ENCODE measurements at regions not wholly inside any gene's neighbourhood (a gene's known extent, or its start where the extent isn't known, plus 50 kb on each side); places are given as distances from the start of the nearest gene placed in this dataset.

DNA sequence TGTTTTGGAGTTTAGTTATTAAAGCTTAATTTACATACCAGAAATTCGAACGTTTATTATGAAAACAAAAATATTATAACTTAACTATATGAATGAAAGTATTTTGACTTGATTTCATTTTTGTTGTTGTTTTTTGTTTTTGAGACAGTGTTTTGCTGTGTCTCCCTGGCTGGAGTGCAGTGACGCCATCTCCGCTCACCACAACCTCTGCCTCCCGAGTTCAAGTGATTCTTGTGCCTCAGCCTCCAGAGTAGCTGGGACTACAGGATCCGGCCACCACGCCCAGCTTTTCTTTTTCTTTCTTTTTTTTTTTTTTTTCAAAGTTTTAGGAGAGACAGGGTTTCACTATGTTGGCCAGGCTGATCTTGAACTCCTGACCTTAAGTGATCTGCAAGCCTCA lies 392.6 kb downstream of the PCDH17 start:
- intact Hi-C loops (cut with DNase I) = no loop called here
- no peak for DNase-seq (ENCODE audit: low spot score)

- intact Hi-C loops (cut with DNase I) = no loop called here
- no peak for DNase-seq (ENCODE audit: low spot score)
These were observed 394.3 kb downstream of the PCDH17 start for GRCh38 chr13:58025821-58026220.

DNA sequence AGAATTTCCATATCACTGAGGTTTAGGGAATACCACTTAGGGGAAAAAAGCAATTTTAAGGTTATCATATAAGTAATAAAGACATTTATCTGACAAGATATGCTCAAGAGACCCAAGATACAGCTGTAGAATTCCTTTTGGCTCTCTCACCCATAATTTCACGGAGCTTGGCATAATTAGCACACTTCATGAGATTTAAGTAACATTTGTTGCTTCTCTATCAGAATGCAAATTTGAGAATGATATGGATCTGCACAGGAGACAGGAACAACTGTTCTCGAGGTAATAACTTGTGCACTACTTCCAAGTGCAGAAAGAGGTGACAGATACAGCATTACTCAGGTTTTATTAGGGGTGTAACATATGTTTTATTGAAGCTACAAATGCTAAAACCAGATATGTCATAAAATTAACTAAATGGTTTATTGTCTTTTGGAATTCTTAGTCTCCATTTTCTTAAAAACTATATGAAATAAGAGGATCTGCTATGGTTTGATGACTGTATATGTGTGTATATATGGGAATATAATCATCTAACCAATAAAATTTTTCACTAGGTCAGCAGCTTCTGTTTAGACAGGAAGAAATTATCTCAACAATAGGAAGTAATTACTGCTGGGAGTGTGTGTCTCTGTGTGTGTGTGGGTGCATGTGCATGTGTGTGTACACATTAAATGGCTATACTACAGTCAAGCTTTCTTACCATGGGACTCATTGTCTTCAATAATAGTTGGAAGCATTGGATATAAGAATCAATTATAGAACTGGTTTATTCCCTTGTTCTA lies 401.3 kb downstream of the PCDH17 start:
- DNase-seq (ENCODE audit: low spot score) = no peak
- intact Hi-C loops (cut with DNase I) = no loop called here

DNA sequence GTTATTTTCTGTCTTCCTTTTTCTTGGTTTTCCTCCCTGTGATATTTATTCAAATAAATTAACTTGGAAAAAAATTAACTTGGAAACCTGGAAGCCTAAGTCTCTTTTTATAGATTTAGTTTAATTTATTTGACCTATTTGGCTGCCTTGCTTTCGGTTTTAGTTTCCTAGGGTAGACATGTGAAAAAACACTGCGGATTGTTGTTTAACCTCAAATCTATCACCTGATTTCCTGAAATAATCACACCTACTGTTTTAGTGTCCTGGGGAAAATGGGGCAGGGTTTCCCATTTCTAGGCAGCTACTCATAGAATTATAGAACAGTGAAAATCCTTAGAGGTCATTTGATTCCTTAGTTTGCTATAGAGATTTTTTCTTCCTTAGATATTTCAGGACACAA lies 412.4 kb downstream of the PCDH17 start:
- DNase-seq (ENCODE audit: low spot score) = no peak
- intact Hi-C loops (cut with DNase I) = no loop called here

DNA sequence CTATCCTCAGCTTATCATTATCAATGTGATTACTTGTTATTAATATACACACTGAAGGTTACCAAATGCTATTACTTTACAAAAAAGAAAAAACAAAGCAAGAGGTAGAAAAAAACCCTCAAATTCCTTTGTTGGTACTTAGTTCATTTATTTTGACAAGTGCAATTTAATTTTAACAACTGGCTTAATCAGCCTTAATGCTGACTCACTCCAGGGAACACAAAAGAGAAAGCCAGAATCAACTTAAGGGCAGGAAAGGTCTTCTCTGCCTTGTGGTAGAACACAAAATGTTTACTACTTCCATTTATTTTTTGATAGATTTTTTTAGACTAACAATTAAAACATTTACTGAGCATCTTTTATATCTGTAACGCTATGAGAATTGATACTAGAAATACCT lies 417.1 kb downstream of the PCDH17 start:
- DNase-seq (ENCODE audit: low spot score) = no peak
- intact Hi-C loops (cut with DNase I) = no loop called here

GRCh38 chr13:58051396-58051795 lies 419.9 kb downstream of the PCDH17 start:
- intact Hi-C loops (cut with DNase I) = no loop called here
- no peak for DNase-seq (ENCODE audit: low spot score)

GRCh38 chr13:58051807-58052375 lies 420.3 kb downstream of the PCDH17 start:
- no peak for DNase-seq (ENCODE audit: low spot score)
- intact Hi-C loops (cut with DNase I) = no loop called here

DNA sequence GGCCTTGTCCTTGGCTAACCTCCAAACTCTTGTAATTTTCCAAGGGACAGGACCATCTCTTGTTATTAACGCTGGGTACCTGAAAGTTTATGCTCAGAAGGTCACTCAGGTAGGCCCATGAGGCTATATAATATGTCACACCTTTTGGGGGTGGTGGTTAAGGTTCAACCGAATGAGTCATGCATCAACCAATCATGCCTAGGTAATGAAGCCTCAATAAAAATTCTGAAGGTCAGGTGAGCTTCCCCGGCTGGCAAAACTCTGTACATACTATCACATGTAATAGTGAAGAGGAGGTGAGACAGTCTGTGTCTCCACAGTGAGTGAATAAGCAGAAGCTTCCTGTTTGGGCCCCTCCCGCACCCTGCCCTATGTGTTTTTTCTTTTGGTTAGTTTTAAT lies 424.9 kb downstream of the PCDH17 start:
- intact Hi-C loops (cut with DNase I) = no loop called here
- DNase-seq (ENCODE audit: low spot score) = no peak

- intact Hi-C loops (cut with DNase I) = no loop called here
- no peak for DNase-seq (ENCODE audit: low spot score)
These were observed 428.1 kb downstream of the PCDH17 start for GRCh38 chr13:58059624-58060023.

DNA sequence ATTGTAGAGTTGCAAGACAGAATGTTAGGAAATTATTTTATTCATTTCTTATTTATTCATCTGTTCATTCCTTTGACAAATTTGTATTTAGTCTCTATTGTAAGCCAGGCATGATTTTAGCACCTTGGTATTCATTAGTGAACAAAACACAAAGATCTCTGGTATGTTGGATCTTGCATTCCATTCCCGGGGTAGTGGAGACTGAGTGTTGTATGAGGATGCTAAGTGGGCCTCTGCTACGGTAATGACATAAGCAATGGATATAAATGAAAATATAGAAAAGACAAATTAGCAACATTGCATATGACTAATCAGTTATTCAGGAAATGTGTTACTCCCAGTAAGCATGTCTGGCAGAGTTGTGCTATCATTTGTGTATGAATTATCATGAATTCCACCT lies 449.3 kb downstream of the PCDH17 start:
- intact Hi-C loops (cut with DNase I) = no loop called here
- no peak for DNase-seq (ENCODE audit: low spot score)

- intact Hi-C loops (cut with DNase I) = no loop called here
- no peak for DNase-seq (ENCODE audit: low spot score)
These were observed 449.8 kb downstream of the PCDH17 start for GRCh38 chr13:58081301-58081820.

DNA sequence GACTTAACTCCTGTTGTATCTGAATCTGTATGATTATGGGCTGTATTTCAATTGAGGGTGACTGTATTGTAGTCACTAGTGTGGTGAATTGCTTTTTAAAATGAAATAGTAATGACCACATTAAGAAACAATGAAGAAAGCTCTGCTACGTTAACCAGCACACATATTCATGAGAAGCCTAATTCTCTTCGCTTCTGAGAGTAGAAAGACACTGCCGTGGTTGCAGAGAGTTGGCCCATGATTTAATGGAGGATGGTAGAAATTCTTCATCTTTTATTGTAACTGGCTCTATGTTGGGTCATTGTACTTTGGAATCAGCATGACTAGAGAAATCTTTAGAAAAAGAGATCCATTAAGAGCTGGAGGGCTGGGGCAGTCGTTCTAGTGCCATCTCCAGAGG lies 451.5 kb downstream of the PCDH17 start:
- no peak for DNase-seq (ENCODE audit: low spot score)
- intact Hi-C loops (cut with DNase I) = no loop called here

GRCh38 chr13:58085274-58085673 lies 453.7 kb downstream of the PCDH17 start:
- intact Hi-C loops (cut with DNase I) = no loop called here
- no peak for DNase-seq (ENCODE audit: low spot score)

DNA sequence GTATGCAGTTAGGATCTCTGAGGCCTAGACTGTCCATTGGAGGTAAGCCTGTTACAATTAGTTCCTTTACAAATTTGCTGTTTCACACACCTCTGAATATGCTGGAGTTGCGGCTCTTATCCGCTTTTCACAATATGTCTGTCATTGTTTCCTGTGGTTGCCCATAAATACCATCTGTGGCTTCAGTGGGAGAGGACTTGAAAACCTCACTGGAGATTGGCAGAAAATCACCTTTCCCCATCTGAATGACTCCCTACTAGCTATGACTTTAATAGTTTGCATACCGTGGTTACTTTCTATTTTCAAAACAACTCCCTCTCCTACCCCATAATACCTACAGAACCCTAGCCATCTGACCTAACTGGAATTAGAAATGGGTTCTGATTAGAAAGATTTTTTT lies 454.3 kb downstream of the PCDH17 start:
- intact Hi-C loops (cut with DNase I) = no loop called here
- DNase-seq (ENCODE audit: low spot score) = no peak

GRCh38 chr13:58087566-58087965 lies 456.0 kb downstream of the PCDH17 start:
- DNase-seq (ENCODE audit: low spot score) = no peak
- intact Hi-C loops (cut with DNase I) = no loop called here

GRCh38 chr13:58093394-58093793 lies 461.9 kb downstream of the PCDH17 start:
- DNase-seq (ENCODE audit: low spot score) = no peak
- intact Hi-C loops (cut with DNase I) = no loop called here

DNA sequence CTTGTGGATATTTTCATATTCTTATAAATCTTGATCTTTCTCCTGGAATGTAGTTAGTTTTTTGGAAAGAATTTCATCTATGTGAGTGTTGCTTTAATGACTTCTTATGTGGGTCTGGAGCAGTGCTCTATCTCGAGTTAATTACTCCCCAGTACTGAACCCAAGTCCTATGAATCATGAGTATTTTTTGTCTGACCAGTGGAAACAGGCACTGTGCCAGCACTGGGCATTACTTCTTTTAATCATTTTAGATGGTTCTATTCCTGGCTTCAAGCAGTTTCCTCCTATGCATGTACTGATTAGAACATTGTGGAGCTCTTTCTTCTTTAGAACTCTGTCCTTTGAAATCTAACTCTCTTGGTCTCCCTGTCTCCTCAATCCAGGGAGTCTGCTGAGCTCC lies 466.3 kb downstream of the PCDH17 start:
- DNase-seq (ENCODE audit: low spot score) = no peak
- intact Hi-C loops (cut with DNase I) = no loop called here

GRCh38 chr13:58119351-58119750 lies 487.8 kb downstream of the PCDH17 start:
- intact Hi-C loops (cut with DNase I) = no loop called here
- DNase-seq (ENCODE audit: low spot score) = no peak

DNA sequence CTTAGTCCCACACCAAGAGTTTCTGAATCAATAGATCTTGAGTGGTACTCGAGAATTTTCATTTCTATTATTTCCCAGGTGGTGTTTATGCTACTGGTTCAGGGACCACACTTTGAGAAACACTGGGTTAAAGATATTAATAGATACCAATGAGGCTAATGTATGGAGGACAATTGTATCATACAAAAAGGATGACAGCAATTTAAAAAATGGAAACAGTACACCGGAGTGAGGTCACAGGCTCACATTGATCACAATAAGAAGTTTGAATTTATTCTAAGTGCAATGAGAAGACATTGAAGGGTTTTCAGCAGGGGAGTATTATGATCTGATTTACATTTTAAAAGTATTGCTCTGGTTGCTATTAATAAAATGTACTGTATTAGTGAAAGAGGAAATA lies 488.3 kb downstream of the PCDH17 start:
- DNase-seq (ENCODE audit: low spot score) = no peak
- intact Hi-C loops (cut with DNase I) = no loop called here

- intact Hi-C loops (cut with DNase I) = no loop called here
- no peak for DNase-seq (ENCODE audit: low spot score)
These were observed 495.0 kb downstream of the PCDH17 start for GRCh38 chr13:58126496-58126895.

GRCh38 chr13:58134012-58134411 lies 502.5 kb downstream of the PCDH17 start:
- intact Hi-C loops (cut with DNase I) = no loop called here
- DNase-seq (ENCODE audit: low spot score) = no peak

Measured in cardiac septum (tissue), 1 donor.